Fibroblast of lung (primary cell): ENCODE measurements at regions not wholly inside any gene's neighbourhood (a gene's known extent, or its start where the extent isn't known, plus 50 kb on each side); places are given as distances from the start of the nearest gene placed in this dataset.

ENCODE experiments used
- DNase-seq, 2 donors: peaks; one replicate each; pipeline versions ENCODE4 v3.0.0 to v3.0.0-alpha.2; 2010; ENCODE audit warnings: low read depth in 2 of 2
- H2AFZ ChIP-seq: 2 replicates; pipeline ENCODE4 v1.5.1; 2012; ENCODE audit warnings: low read length, control low read depth, inconsistent platforms
- H3K27ac ChIP-seq: 2 replicates; pipeline ENCODE4 v1.5.1; 2011; ENCODE audit warnings: low read length, control low read depth; ENCODE audit not compliant: insufficient read depth
- H3K27me3 ChIP-seq: 2 replicates; pipeline ENCODE4 v1.5.1; 2011; ENCODE audit warnings: mild to moderate bottlenecking, low read length; ENCODE audit not compliant: control insufficient read depth, insufficient read depth
- H3K36me3 ChIP-seq: 2 replicates; pipeline ENCODE4 v1.5.1; 2011; ENCODE audit warnings: low read length; ENCODE audit not compliant: control insufficient read depth, insufficient read depth
- H3K4me1 ChIP-seq: 2 replicates; pipeline ENCODE4 v1.5.1; 2011; ENCODE audit warnings: low read length; ENCODE audit not compliant: control insufficient read depth, insufficient read depth; ENCODE audit errors: extremely low read depth
- H3K4me2 ChIP-seq: 2 replicates; pipeline ENCODE4 v1.5.1; 2011; ENCODE audit warnings: low read length, control low read depth; ENCODE audit not compliant: insufficient read depth; ENCODE audit errors: extremely low read depth
- H3K4me3 ChIP-seq, 4 experiments: fragments of 200-600 bp in 1 of 4; sonication (generic) in 1 of 4; replicated peaks in 1 of 4; 2 replicates each; pipeline ENCODE4 v1.5.1; 2011 to 2016; ENCODE audit warnings: low read length in 4 of 4, low read depth in 3 of 4, mild to moderate bottlenecking in 3 of 4, control low read depth in 2 of 4, inconsistent platforms in 1 of 4, mixed read lengths in 1 of 4; ENCODE audit not compliant: insufficient read depth in 1 of 4; ENCODE audit errors: control extremely low read depth in 1 of 4
- H3K79me2 ChIP-seq: 2 replicates; pipeline ENCODE4 v1.5.1; 2012; ENCODE audit warnings: mild to moderate bottlenecking, low read length, inconsistent platforms; ENCODE audit not compliant: control insufficient read depth, insufficient read depth
- H3K9ac ChIP-seq: 2 replicates; pipeline ENCODE4 v1.5.1; 2011; ENCODE audit warnings: mild to moderate bottlenecking, low read length, control low read depth; ENCODE audit not compliant: insufficient read depth
- H3K9me3 ChIP-seq: 2 replicates; pipeline ENCODE4 v1.5.1; 2012; ENCODE audit warnings: low read depth, low read length; ENCODE audit not compliant: control insufficient read depth, insufficient read depth
- H4K20me1 ChIP-seq: 2 replicates; pipeline ENCODE4 v1.5.1; 2011; ENCODE audit warnings: low read length; ENCODE audit not compliant: control insufficient read depth, insufficient read depth; ENCODE audit errors: extremely low read depth
- CTCF ChIP-seq, 2 donors: IDR thresholded peaks in 1 of 2; conservative IDR thresholded peaks in 1 of 2; 1 replicate in 1 of 2; 2 replicates in 1 of 2; pipeline ENCODE4 v1.5.1; 2011 to 2012; ENCODE audit warnings: low read length in 2 of 2, control low read depth in 1 of 2, inconsistent platforms in 1 of 2, low read depth in 1 of 2, mild to moderate bottlenecking in 1 of 2
- EZH2 ChIP-seq: IDR thresholded peaks from 2 replicates; pipeline ENCODE4 v1.5.1; 2012; ENCODE audit warnings: low read length, control low read depth, mild to moderate bottlenecking; ENCODE audit errors: missing control alignments

GRCh38 chr6:168150551-168151320 lies 71.7 kb upstream of the FRMD1 start:
- Histone ChIP-seq H3K4me3 (no peak overlapping the region), H3K27ac (no peak overlapping the region), H3K9me3 (no peaks in the 10 kb centered on the region), H2AFZ (no peak overlapping the region), H3K4me1 (no peaks in the 10 kb centered on the region), H4K20me1 (no peaks in the 10 kb centered on the region), H3K79me2 (no peaks in the 10 kb centered on the region), H3K9ac (no peak overlapping the region), H3K36me3 (no peaks in the 10 kb centered on the region), H3K27me3 (no peaks in the 10 kb centered on the region), H3K4me2 (no peak overlapping the region)
- DNase-seq: no peak
- TF ChIP-seq CTCF (conservative IDR thresholded peaks at IDR 0.05 in 1 of 2, IDR thresholded peaks at IDR 0.05 in 1 of 2; ENCODE audit: low read depth in 1 of 2, low read length in 2 of 2): no peak
- no peak for TF ChIP-seq EZH2

GRCh38 chr6:168149015-168149414 lies 70.0 kb upstream of the FRMD1 start:
- Histone ChIP-seq H3K4me2 (no peak overlapping the region), H4K20me1 (no peaks in the 10 kb centered on the region), H3K27me3 (no peaks in the 10 kb centered on the region), H3K4me3 (no peak overlapping the region), H3K4me1 (no peaks in the 10 kb centered on the region), H3K79me2 (no peaks in the 10 kb centered on the region), H2AFZ (no peak overlapping the region), H3K9me3 (no peaks in the 10 kb centered on the region), H3K36me3 (no peaks in the 10 kb centered on the region), H3K9ac (no peak overlapping the region), H3K27ac (no peak overlapping the region)
- TF ChIP-seq CTCF (conservative IDR thresholded peaks at IDR 0.05 in 1 of 2, IDR thresholded peaks at IDR 0.05 in 1 of 2; ENCODE audit: low read depth in 1 of 2, low read length in 2 of 2) (no peak), EZH2 (no peak)
- DNase-seq: no peak

- Histone ChIP-seq H3K4me3 (no peak overlapping the region), H3K9ac (no peak overlapping the region), H3K4me1 (no peaks in the 10 kb centered on the region), H3K79me2 (no peaks in the 10 kb centered on the region), H3K27me3 (no peaks in the 10 kb centered on the region), H3K9me3 (no peaks in the 10 kb centered on the region), H4K20me1 (no peaks in the 10 kb centered on the region), H3K4me2 (no peak overlapping the region), H3K36me3 (no peaks in the 10 kb centered on the region), H2AFZ (no peak overlapping the region), H3K27ac (no peak overlapping the region)
- TF ChIP-seq CTCF (conservative IDR thresholded peaks at IDR 0.05 in 1 of 2, IDR thresholded peaks at IDR 0.05 in 1 of 2; ENCODE audit: low read depth in 1 of 2, low read length in 2 of 2): no peak
- TF ChIP-seq EZH2: no peak
- no peak for DNase-seq
Measured at GRCh38 chr6:168148231-168148849, 69.3 kb upstream of the FRMD1 start.
